ENCODE measurements at regions not wholly inside any gene's neighbourhood (a gene's known extent, or its start where the extent isn't known, plus 50 kb on each side); places are given as distances from the start of the nearest gene placed in this dataset.

DNA sequence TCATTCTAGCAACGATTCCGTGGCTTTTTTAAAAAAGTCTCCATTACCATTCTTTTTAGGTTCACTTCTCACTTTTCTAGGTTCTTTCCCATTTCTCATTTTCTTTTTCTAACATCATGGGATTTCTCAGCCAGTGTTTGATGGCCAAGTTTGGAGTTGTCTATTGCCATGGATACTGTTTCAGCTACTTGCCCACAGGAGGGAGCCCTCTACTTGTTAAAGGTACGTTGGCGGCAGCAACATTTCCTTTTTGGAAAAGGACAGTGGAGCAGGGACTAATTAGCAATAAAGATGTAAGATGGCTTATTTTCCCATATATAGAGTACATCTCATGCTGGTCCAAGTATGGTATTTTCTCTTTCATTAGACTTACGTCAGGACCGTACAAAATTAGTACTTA lies 2257.5 kb upstream of the C9orf72 start:
- TF ChIP-seq, protein P1, sequence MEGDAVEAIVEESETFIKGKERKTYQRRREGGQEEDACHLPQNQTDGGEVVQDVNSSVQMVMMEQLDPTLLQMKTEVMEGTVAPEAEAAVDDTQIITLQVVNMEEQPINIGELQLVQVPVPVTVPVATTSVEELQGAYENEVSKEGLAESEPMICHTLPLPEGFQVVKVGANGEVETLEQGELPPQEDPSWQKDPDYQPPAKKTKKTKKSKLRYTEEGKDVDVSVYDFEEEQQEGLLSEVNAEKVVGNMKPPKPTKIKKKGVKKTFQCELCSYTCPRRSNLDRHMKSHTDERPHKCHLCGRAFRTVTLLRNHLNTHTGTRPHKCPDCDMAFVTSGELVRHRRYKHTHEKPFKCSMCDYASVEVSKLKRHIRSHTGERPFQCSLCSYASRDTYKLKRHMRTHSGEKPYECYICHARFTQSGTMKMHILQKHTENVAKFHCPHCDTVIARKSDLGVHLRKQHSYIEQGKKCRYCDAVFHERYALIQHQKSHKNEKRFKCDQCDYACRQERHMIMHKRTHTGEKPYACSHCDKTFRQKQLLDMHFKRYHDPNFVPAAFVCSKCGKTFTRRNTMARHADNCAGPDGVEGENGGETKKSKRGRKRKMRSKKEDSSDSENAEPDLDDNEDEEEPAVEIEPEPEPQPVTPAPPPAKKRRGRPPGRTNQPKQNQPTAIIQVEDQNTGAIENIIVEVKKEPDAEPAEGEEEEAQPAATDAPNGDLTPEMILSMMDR (IDR thresholded peaks at IDR 0.05), result peak in 1 of 4 experiments; percentile 6
- no peak for TF ChIP-seq POLR2A (IDR thresholded peaks at IDR 0.05)

Measured in prostate gland (tissue), 2 donors.